ENCODE measurements at regions not wholly inside any gene's neighbourhood (a gene's known extent, or its start where the extent isn't known, plus 50 kb on each side); places are given as distances from the start of the nearest gene placed in this dataset.

DNA sequence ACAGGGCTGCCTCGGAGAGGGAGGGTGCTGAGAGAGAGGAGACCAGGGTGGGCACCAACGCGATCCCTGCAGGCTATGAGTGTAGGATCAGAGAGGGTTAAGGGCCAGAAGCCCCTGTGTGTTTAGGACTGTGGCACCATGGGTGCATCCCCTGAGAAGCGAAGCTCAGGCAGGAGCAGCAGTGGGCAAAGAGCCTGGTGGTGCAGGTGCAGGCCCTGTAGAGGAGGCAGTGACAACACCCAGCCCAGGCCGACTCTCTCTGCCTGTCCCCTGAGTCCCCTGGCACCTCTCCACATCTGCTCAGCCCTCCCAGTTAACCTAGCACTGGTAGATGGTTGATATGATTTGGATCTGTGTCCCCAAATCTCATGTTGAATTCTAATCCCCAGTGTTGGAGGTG is 139.8 kb downstream of the RNF152 start:
- TF ChIP-seq, protein P1, sequence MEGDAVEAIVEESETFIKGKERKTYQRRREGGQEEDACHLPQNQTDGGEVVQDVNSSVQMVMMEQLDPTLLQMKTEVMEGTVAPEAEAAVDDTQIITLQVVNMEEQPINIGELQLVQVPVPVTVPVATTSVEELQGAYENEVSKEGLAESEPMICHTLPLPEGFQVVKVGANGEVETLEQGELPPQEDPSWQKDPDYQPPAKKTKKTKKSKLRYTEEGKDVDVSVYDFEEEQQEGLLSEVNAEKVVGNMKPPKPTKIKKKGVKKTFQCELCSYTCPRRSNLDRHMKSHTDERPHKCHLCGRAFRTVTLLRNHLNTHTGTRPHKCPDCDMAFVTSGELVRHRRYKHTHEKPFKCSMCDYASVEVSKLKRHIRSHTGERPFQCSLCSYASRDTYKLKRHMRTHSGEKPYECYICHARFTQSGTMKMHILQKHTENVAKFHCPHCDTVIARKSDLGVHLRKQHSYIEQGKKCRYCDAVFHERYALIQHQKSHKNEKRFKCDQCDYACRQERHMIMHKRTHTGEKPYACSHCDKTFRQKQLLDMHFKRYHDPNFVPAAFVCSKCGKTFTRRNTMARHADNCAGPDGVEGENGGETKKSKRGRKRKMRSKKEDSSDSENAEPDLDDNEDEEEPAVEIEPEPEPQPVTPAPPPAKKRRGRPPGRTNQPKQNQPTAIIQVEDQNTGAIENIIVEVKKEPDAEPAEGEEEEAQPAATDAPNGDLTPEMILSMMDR (IDR thresholded peaks at IDR 0.05 in 4 of 5, conservative IDR thresholded peaks at IDR 0.05 in 1 of 5) = no peak
- TF ChIP-seq POLR2A (IDR thresholded peaks at IDR 0.05) = no peak

Data from gastrocnemius medialis (tissue), 4 donors.